ENCODE measurements at regions not wholly inside any gene's neighbourhood (a gene's known extent, or its start where the extent isn't known, plus 50 kb on each side); places are given as distances from the start of the nearest gene placed in this dataset.

- Histone ChIP-seq H3K27ac (ENCODE audit: poor library complexity, severe bottlenecking) (no peak overlapping the region), H3K36me3 (ENCODE audit: low read depth) (no peaks in the 10 kb centered on the region), H3K9me3 (ENCODE audit: severe bottlenecking) (no peaks in the 10 kb centered on the region), H3K4me3 (ENCODE audit: severe bottlenecking) (no peak overlapping the region), H3K27me3 (ENCODE audit: insufficient read depth, poor library complexity, severe bottlenecking) (no peaks in the 10 kb centered on the region), H3K4me1 (ENCODE audit: insufficient read depth, poor library complexity, severe bottlenecking) (no peaks in the 10 kb centered on the region)
- TF ChIP-seq CTCF (IDR thresholded peaks at IDR 0.05; ENCODE audit: poor library complexity, severe bottlenecking), result no peak
- ATAC-seq (ENCODE audit: low read depth) (no peak), DNase-seq (ENCODE audit: low spot score) (no peak)
Measured at GRCh38 chr4:65193985-65194384, 476.3 kb downstream of the EPHA5 start.

- no peaks in the 10 kb centered on the region for H3K4me1 ChIP-seq (ENCODE audit: insufficient read depth, poor library complexity, severe bottlenecking)
- no peaks in the 10 kb centered on the region for H3K36me3 ChIP-seq (ENCODE audit: low read depth)
- H3K4me3 ChIP-seq (ENCODE audit: severe bottlenecking), result no peak overlapping the region
- no peak for TF ChIP-seq CTCF (IDR thresholded peaks at IDR 0.05; ENCODE audit: poor library complexity, severe bottlenecking)
- H3K27me3 ChIP-seq (ENCODE audit: insufficient read depth, poor library complexity, severe bottlenecking), result no peaks in the 10 kb centered on the region
- ATAC-seq (ENCODE audit: low read depth) (no peak), DNase-seq (ENCODE audit: low spot score) (no peak)
- H3K9me3 ChIP-seq (ENCODE audit: severe bottlenecking), result no peaks in the 10 kb centered on the region
- no peak overlapping the region for H3K27ac ChIP-seq (ENCODE audit: poor library complexity, severe bottlenecking)
Measured at GRCh38 chr4:65190780-65191179, 479.5 kb downstream of the EPHA5 start.

GRCh38 chr4:65175585-65175984, 494.7 kb downstream of the EPHA5 start:
- DNase-seq (ENCODE audit: low spot score), result no peak

GRCh38 chr4:65170768-65171514, 499.3 kb downstream of the EPHA5 start:
- no peak for ATAC-seq (ENCODE audit: low read depth)
- no peaks in the 10 kb centered on the region for H3K27me3 ChIP-seq (ENCODE audit: insufficient read depth, poor library complexity, severe bottlenecking)
- no peaks in the 10 kb centered on the region for H3K36me3 ChIP-seq (ENCODE audit: low read depth)
- no peak for DNase-seq (ENCODE audit: low spot score)
- H3K9me3 ChIP-seq (ENCODE audit: severe bottlenecking), result no peaks in the 10 kb centered on the region
- no peaks in the 10 kb centered on the region for H3K4me1 ChIP-seq (ENCODE audit: insufficient read depth, poor library complexity, severe bottlenecking)
- H3K27ac ChIP-seq (ENCODE audit: poor library complexity, severe bottlenecking), result no peak overlapping the region
- TF ChIP-seq CTCF (IDR thresholded peaks at IDR 0.05; ENCODE audit: poor library complexity, severe bottlenecking), result no peak
- H3K4me3 ChIP-seq (ENCODE audit: severe bottlenecking), result no peak overlapping the region

More at GRCh38 chr4:65175585-65175984, 494.7 kb downstream of the EPHA5 start:
- H3K9me3 ChIP-seq (ENCODE audit: severe bottlenecking), result no peaks in the 10 kb centered on the region
- no peaks in the 10 kb centered on the region for H3K27me3 ChIP-seq (ENCODE audit: insufficient read depth, poor library complexity, severe bottlenecking)
- no peak overlapping the region for H3K4me3 ChIP-seq (ENCODE audit: severe bottlenecking)
- H3K36me3 ChIP-seq (ENCODE audit: low read depth), result no peaks in the 10 kb centered on the region
- H3K27ac ChIP-seq (ENCODE audit: poor library complexity, severe bottlenecking), result no peak overlapping the region
- no peak for TF ChIP-seq CTCF (IDR thresholded peaks at IDR 0.05; ENCODE audit: poor library complexity, severe bottlenecking)
- no peaks in the 10 kb centered on the region for H3K4me1 ChIP-seq (ENCODE audit: insufficient read depth, poor library complexity, severe bottlenecking)
- no peak for ATAC-seq (ENCODE audit: low read depth)

- no peak for DNase-seq (ENCODE audit: low spot score)
- Histone ChIP-seq H3K36me3 (ENCODE audit: low read depth) (no peaks in the 10 kb centered on the region), H3K27ac (ENCODE audit: poor library complexity, severe bottlenecking) (no peak overlapping the region), H3K27me3 (ENCODE audit: insufficient read depth, poor library complexity, severe bottlenecking) (no peaks in the 10 kb centered on the region), H3K4me3 (ENCODE audit: severe bottlenecking) (no peak overlapping the region), H3K4me1 (ENCODE audit: insufficient read depth, poor library complexity, severe bottlenecking) (no peaks in the 10 kb centered on the region), H3K9me3 (ENCODE audit: severe bottlenecking) (no peaks in the 10 kb centered on the region)
- no peak for TF ChIP-seq CTCF (IDR thresholded peaks at IDR 0.05; ENCODE audit: poor library complexity, severe bottlenecking)
- no peak for ATAC-seq (ENCODE audit: low read depth)
Measured at GRCh38 chr4:65167719-65168118, 502.6 kb downstream of the EPHA5 start.
